Testis (tissue), 2 donors: ENCODE measurements at regions not wholly inside any gene's neighbourhood (a gene's known extent, or its start where the extent isn't known, plus 50 kb on each side); places are given as distances from the start of the nearest gene placed in this dataset.

Experiments used
- POLR2A ChIP-seq: fragments of 450-650 bp; IDR thresholded peaks from one replicate; pipeline ENCODE4 v1.6.1; 2017; ENCODE audit warnings: antibody characterized with exemption, mild to moderate bottlenecking, moderate library complexity
- TF ChIP-seq, protein P1 (sequence below), 3 experiments: fragments of 450-650 bp in 2 of 3; fragments of 200-600 bp in 1 of 3; sonication (generic) in 1 of 3; IDR thresholded peaks; one replicate each; pipeline ENCODE4 v1.5.1; 2016 to 2019; ENCODE audit warnings: antibody characterized with exemption in 3 of 3, mild to moderate bottlenecking in 2 of 3, moderate library complexity in 1 of 3

DNA sequence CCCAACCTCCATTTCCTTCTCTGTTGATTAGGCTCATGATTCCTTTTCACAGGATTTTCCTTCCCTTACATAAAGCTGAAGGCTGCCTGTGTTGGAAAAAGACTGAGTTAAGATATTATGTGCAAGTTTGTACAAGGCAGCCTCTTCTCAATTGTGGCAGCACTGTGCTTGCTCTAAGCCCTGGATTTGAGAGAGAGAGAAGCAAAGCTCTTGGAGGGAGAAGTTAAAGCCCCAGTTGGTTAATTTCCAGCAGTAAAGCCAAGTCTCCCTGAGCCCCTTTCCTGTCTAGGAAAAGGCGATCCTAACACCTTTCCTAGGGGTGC lies 128.3 kb upstream of the SESN3 start:
- TF ChIP-seq, protein P1, sequence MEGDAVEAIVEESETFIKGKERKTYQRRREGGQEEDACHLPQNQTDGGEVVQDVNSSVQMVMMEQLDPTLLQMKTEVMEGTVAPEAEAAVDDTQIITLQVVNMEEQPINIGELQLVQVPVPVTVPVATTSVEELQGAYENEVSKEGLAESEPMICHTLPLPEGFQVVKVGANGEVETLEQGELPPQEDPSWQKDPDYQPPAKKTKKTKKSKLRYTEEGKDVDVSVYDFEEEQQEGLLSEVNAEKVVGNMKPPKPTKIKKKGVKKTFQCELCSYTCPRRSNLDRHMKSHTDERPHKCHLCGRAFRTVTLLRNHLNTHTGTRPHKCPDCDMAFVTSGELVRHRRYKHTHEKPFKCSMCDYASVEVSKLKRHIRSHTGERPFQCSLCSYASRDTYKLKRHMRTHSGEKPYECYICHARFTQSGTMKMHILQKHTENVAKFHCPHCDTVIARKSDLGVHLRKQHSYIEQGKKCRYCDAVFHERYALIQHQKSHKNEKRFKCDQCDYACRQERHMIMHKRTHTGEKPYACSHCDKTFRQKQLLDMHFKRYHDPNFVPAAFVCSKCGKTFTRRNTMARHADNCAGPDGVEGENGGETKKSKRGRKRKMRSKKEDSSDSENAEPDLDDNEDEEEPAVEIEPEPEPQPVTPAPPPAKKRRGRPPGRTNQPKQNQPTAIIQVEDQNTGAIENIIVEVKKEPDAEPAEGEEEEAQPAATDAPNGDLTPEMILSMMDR (IDR thresholded peaks at IDR 0.05): no peak
- no peak for TF ChIP-seq POLR2A
